OCI-LY7 (cell line): ENCODE measurements at regions not wholly inside any gene's neighbourhood (a gene's known extent, or its start where the extent isn't known, plus 50 kb on each side); places are given as distances from the start of the nearest gene placed in this dataset.

ENCODE experiments used
- EZH2phosphoT487 ChIP-seq: fragments of 200-600 bp; sonication (generic); IDR thresholded peaks from 2 replicates; pipeline ENCODE4 v1.6.1; 2018; ENCODE audit warnings: low read depth, borderline replicate concordance, mild to moderate bottlenecking, mixed run types, antibody characterized with exemption, low read length, moderate library complexity, mixed read lengths
- TF ChIP-seq, protein P1 (sequence below): fragments of 200-600 bp; sonication (generic); conservative IDR thresholded peaks from 2 replicates; pipeline ENCODE4 v1.5.1; 2014; ENCODE audit warnings: mild to moderate bottlenecking, antibody characterized with exemption, low read length, moderate library complexity, mixed read lengths

DNA sequence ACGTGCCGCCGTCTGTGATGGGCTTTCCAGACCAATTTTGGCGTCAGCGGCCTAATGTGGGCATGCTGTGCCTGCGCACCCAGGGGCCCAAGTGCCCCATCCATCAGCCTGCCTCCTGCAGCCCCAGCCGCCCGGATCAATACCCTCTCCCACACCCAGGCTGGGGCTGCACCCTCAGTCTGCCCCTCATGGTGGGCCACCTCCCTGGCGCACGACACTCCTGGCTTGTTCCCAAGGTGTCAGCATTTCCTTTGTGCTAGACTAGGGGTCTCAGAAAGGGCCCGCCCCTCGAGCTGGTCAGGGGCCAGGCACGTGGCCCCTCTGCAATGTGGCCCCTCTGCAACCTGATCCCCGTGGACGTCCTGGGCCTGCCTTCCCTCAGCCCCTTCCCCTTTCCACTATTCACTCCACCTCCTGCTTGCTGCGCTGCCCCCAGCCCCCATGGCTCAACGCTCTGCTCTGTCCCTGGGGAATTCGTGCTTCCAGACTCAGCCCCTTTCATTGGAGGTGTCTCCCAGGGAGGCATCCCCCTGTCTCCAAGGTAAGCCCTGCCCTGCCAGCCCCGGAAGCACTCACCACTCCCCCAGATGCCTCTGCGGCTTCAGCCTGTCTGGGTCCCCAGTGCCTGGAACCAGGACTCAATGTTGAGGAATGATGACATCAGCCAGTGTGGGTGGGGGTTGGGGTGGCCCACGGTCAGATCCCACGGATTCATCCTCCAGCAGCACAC lies 130.8 kb downstream of the HMX1 start:
- TF ChIP-seq, protein P1, sequence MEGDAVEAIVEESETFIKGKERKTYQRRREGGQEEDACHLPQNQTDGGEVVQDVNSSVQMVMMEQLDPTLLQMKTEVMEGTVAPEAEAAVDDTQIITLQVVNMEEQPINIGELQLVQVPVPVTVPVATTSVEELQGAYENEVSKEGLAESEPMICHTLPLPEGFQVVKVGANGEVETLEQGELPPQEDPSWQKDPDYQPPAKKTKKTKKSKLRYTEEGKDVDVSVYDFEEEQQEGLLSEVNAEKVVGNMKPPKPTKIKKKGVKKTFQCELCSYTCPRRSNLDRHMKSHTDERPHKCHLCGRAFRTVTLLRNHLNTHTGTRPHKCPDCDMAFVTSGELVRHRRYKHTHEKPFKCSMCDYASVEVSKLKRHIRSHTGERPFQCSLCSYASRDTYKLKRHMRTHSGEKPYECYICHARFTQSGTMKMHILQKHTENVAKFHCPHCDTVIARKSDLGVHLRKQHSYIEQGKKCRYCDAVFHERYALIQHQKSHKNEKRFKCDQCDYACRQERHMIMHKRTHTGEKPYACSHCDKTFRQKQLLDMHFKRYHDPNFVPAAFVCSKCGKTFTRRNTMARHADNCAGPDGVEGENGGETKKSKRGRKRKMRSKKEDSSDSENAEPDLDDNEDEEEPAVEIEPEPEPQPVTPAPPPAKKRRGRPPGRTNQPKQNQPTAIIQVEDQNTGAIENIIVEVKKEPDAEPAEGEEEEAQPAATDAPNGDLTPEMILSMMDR, result no peak
- TF ChIP-seq EZH2phosphoT487, result no peak
